Tibial nerve (tissue), 4 donors: ENCODE measurements at regions not wholly inside any gene's neighbourhood (a gene's known extent, or its start where the extent isn't known, plus 50 kb on each side); places are given as distances from the start of the nearest gene placed in this dataset.

Experiments
- DNase-seq, 2 donors: peaks; one replicate each; pipeline ENCODE4 v3.0.0-alpha.2; 2019; ENCODE audit warnings: low spot score in 2 of 2
- H3K27ac ChIP-seq, 4 donors: fragments of 200-600 bp; sonication (generic) in 3 of 4; one replicate each; pipeline ENCODE4 v1.5.1; 2017 to 2019; ENCODE audit warnings: mild to moderate bottlenecking in 1 of 4
- H3K27me3 ChIP-seq, 2 donors: fragments of 200-600 bp; sonication (generic) in 1 of 2; one replicate each; pipeline versions ENCODE4 v1.5.1 to v1.6.0; 2017 to 2019
- H3K36me3 ChIP-seq, 3 donors: fragments of 200-600 bp; sonication (generic); one replicate each; pipeline ENCODE4 v1.5.1; 2018 to 2019
- H3K4me1 ChIP-seq, 4 donors: fragments of 200-600 bp; sonication (generic) in 3 of 4; one replicate each; pipeline ENCODE4 v1.5.1; 2017 to 2019
- H3K4me3 ChIP-seq, 4 donors: fragments of 200-600 bp; sonication (generic) in 3 of 4; one replicate each; pipeline ENCODE4 v1.5.1; 2017 to 2019; ENCODE audit warnings: mild to moderate bottlenecking in 1 of 4, moderate library complexity in 1 of 4
- H3K9me3 ChIP-seq, 4 donors: fragments of 200-600 bp; sonication (generic) in 3 of 4; one replicate each; pipeline ENCODE4 v1.5.1; 2017 to 2019
- EP300 ChIP-seq, 2 donors: sonication (generic); formaldehyde crosslinking; IDR thresholded peaks; one replicate each; pipeline ENCODE4 v1.6.1; 2017; ENCODE audit warnings: antibody characterized with exemption in 2 of 2, mild to moderate bottlenecking in 1 of 2
- POLR2A ChIP-seq, 2 donors: fragments of 450-650 bp; IDR thresholded peaks; one replicate each; pipeline ENCODE4 v1.6.1; 2017; ENCODE audit warnings: antibody characterized with exemption in 2 of 2, mild to moderate bottlenecking in 2 of 2, moderate library complexity in 2 of 2
- WGBS, 2 donors: methylation state at CpG; one replicate each; pipeline ENCODE4 v1.1.5; 2018; 5-methylcytosine and 5-hydroxymethylcytosine counted together
- TF ChIP-seq, protein P1 (sequence below), 5 experiments: fragments of 200-600 bp in 3 of 5; fragments of 450-650 bp in 2 of 5; sonication (generic) in 3 of 5; IDR thresholded peaks; one replicate each; pipeline ENCODE4 v1.5.1; 2016 to 2019; ENCODE audit warnings: antibody characterized with exemption in 5 of 5, mild to moderate bottlenecking in 3 of 5, moderate library complexity in 2 of 5

DNA sequence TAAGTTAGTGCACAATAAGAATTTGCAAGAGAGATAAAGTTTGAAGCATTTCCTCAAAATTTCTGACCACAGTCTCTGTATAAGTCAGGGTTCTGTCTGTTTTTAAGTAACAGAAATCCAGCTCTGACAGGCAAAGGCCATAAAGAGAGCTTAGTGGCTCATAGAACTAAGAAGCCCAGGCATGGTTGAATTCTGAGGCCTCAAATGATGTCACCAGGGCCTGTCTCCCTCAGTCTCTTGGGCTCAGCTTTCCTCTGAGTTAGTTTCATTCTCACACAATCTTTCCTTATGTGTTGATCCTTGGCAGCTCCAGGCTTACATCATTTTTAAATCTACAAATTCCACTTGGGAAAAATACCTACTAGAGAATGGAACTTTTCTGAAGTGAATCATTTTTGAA, 173.4 kb upstream of the ATP2B1 start:
- Histone ChIP-seq H3K27me3 (no peaks in the 10 kb centered on the region), H3K4me1 (peaks cover 0 to 13% (median 5%) of the 10 kb centered on the region in 4 donors), H3K27ac (peak overlapping the region in 3 of 4 donors; percentile 20 to 71 (median 45)), H3K9me3 (no peaks in the 10 kb centered on the region), H3K4me3 (no peak overlapping the region), H3K36me3 (no peaks in the 10 kb centered on the region)
- TF ChIP-seq EP300 (IDR thresholded peaks at IDR 0.05): no peak
- TF ChIP-seq POLR2A (IDR thresholded peaks at IDR 0.05): no peak
- TF ChIP-seq, protein P1, sequence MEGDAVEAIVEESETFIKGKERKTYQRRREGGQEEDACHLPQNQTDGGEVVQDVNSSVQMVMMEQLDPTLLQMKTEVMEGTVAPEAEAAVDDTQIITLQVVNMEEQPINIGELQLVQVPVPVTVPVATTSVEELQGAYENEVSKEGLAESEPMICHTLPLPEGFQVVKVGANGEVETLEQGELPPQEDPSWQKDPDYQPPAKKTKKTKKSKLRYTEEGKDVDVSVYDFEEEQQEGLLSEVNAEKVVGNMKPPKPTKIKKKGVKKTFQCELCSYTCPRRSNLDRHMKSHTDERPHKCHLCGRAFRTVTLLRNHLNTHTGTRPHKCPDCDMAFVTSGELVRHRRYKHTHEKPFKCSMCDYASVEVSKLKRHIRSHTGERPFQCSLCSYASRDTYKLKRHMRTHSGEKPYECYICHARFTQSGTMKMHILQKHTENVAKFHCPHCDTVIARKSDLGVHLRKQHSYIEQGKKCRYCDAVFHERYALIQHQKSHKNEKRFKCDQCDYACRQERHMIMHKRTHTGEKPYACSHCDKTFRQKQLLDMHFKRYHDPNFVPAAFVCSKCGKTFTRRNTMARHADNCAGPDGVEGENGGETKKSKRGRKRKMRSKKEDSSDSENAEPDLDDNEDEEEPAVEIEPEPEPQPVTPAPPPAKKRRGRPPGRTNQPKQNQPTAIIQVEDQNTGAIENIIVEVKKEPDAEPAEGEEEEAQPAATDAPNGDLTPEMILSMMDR (IDR thresholded peaks at IDR 0.05): no peak
- DNase-seq: no peak

DNA sequence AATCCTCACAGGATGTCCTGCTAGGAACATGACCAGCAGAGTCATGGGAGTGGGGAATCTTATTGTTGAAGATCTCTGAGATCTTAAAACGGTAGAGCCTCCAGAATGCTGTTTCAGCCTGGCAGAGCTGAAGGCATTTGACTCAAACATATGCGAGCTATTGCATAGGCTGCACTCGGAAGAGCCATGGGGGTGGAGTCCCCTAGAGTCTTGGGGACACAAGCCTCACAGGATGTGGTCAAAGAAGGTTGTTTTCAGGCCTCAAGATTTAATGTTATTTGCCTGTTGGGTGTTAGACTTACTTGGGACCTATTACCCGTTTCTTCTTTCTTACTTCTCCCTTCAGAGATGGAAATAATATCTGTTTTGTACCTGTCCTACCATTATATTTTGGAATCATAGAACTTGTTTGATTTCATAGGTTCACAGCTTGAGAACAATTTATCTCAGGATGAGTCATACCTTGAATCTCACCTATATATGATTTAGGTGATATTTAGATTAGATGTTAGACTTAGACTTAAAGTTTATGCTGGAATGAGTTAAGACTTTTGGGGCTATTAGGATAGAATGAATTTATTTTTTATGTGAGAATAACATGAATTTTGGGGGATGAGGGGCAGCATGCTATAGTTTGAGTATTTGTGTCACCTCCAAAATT, 172.2 kb upstream of the ATP2B1 start:
- Histone ChIP-seq H3K4me1 (peaks cover 0 to 13% (median 5%) of the 10 kb centered on the region in 4 donors), H3K4me3 (no peak overlapping the region), H3K27me3 (no peaks in the 10 kb centered on the region), H3K27ac (peak overlapping the region in 1 of 4 donors; percentile 71), H3K36me3 (no peaks in the 10 kb centered on the region), H3K9me3 (no peaks in the 10 kb centered on the region)
- TF ChIP-seq POLR2A (IDR thresholded peaks at IDR 0.05): no peak
- TF ChIP-seq, protein P1 (IDR thresholded peaks at IDR 0.05): no peak
- TF ChIP-seq EP300 (IDR thresholded peaks at IDR 0.05): no peak
- no peak for DNase-seq
- WGBS, 2 donors: 81 to 86% methylated on average over 4 of the region's 4 CpGs

DNA sequence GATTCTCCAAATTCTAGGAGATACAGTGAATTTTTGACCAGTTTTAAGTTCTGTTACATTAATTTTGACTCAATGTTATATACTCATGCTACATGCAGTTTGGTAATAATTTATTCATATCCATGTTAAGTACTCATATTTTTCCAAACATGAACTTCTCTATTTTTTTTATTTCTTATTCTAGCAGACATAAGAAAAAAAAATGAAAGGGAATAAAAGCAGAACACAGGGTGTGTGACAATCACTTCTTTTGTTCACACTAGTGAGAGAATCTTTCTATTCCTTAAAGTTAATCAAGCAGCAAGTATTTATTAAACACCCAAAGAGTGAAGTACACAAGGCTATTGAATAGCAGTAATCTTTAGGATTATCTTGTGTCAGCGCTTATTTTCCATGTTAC, 171.1 kb upstream of the ATP2B1 start:
- no peak for DNase-seq
- Histone ChIP-seq H3K4me1 (peaks cover 0 to 13% (median 5%) of the 10 kb centered on the region in 4 donors), H3K9me3 (no peaks in the 10 kb centered on the region), H3K27ac (no peak overlapping the region), H3K36me3 (no peaks in the 10 kb centered on the region), H3K4me3 (no peak overlapping the region), H3K27me3 (no peaks in the 10 kb centered on the region)
- TF ChIP-seq EP300 (IDR thresholded peaks at IDR 0.05) (no peak), POLR2A (IDR thresholded peaks at IDR 0.05) (no peak)
- TF ChIP-seq, protein P1 (IDR thresholded peaks at IDR 0.05): no peak
- WGBS, 2 donors: 67 to 69% methylated on average over 1 of the region's 1 CpG

DNA sequence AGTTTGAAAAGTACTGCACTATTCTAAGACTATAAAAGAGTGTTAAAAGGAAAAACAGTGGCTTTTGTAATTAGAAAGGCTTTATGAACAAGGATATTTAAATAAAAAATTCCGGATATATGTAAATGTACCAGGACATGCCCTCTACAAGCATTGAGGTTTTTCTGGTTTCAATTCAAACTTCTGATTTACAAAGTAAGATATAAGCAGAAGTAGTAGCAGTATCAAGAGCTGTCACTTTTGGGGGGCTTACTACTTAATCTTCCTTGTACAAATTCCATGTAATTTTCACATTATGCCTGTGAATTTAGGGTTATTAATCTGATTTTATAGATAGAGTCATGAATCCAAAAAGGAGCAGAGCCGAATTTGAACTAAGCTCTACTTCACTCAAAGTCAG, 170.3 kb upstream of the ATP2B1 start:
- no peak for DNase-seq
- Histone ChIP-seq H3K27ac (no peak overlapping the region), H3K36me3 (no peaks in the 10 kb centered on the region), H3K27me3 (no peaks in the 10 kb centered on the region), H3K4me3 (no peak overlapping the region), H3K4me1 (peaks cover 0 to 19% (median 5%) of the 10 kb centered on the region in 4 donors), H3K9me3 (no peaks in the 10 kb centered on the region)
- WGBS, 2 donors: 63% methylated on average over 2 of the region's 2 CpGs
- TF ChIP-seq, protein P1 (IDR thresholded peaks at IDR 0.05): no peak
- TF ChIP-seq EP300 (IDR thresholded peaks at IDR 0.05) (no peak), POLR2A (IDR thresholded peaks at IDR 0.05) (no peak)

DNA sequence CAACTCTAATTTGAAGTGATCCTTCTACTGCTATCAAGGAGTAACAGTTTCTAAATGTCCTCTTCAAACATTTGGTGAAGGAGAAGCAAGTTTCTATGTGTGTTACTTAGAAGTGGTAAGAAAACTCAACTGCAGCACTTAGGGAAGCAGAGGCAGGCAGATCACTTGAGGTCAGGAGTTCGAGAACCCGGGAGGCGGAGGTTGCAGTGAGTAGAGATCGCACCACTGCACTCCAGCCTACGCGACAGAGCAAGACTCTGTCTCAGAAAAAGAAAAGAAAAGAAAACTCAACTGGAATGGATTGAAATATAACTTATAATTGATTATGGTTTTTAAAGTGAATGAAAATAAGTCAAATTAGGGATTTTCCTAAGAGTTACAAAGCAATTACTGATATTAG, 169.7 kb upstream of the ATP2B1 start:
- H3K36me3 ChIP-seq: no peaks in the 10 kb centered on the region
- WGBS, 2 donors: 85 to 86% methylated on average over 6 of the region's 6 CpGs

More for the DNA sequence above, 169.7 kb upstream of the ATP2B1 start:
- H3K27ac ChIP-seq: no peak overlapping the region
- peaks cover 0 to 20% (median 5%) of the 10 kb centered on the region in 4 donors for H3K4me1 ChIP-seq
- H3K27me3 ChIP-seq: no peaks in the 10 kb centered on the region
- no peaks in the 10 kb centered on the region for H3K9me3 ChIP-seq
- H3K4me3 ChIP-seq: no peak overlapping the region
- TF ChIP-seq EP300 (IDR thresholded peaks at IDR 0.05) (no peak), POLR2A (IDR thresholded peaks at IDR 0.05) (no peak)
- TF ChIP-seq, protein P1 (IDR thresholded peaks at IDR 0.05): no peak
- DNase-seq: no peak
